Loucy (cell line): ENCODE measurements at regions not wholly inside any gene's neighbourhood (a gene's known extent, or its start where the extent isn't known, plus 50 kb on each side); places are given as distances from the start of the nearest gene placed in this dataset.
A peak's percentile ranks its signal among the peaks of the same experiment; 100 is the strongest.

Source experiments
- H2AFZ ChIP-seq: fragments of 200-600 bp; sonication (generic); 2 replicates; pipeline ENCODE4 v1.6.0; 2016; ENCODE audit warnings: antibody characterized with exemption, mild to moderate bottlenecking, low read length, moderate library complexity
- H3F3A ChIP-seq: fragments of 200-600 bp; 2 replicates; pipeline ENCODE4 v1.6.0; 2016; ENCODE audit warnings: antibody characterized with exemption, low read depth, mild to moderate bottlenecking
- H3K27me3 ChIP-seq: fragments of 200-600 bp; sonication (generic); 2 replicates; pipeline ENCODE4 v1.6.1; 2014; ENCODE audit warnings: low read length, mild to moderate bottlenecking; ENCODE audit not compliant: insufficient read depth, poor library complexity, severe bottlenecking
- H3K36me3 ChIP-seq: fragments of 200-600 bp; sonication (generic); 2 replicates; pipeline ENCODE4 v1.6.1; 2016; ENCODE audit warnings: low read length; ENCODE audit not compliant: insufficient read depth
- H3K4me1 ChIP-seq: fragments of 200-600 bp; sonication (generic); 2 replicates; pipeline ENCODE4 v1.5.1; 2014; ENCODE audit warnings: low read length, mild to moderate bottlenecking; ENCODE audit not compliant: insufficient read depth, poor library complexity, severe bottlenecking
- H3K4me2 ChIP-seq: fragments of 200-600 bp; sonication (generic); 2 replicates; pipeline ENCODE4 v1.6.0; 2014; ENCODE audit warnings: antibody characterized with exemption, low read length, low read depth, mild to moderate bottlenecking; ENCODE audit not compliant: poor library complexity, severe bottlenecking
- H3K4me3 ChIP-seq: fragments of 200-600 bp; sonication (generic); 2 replicates; pipeline ENCODE4 v1.5.1; 2014; ENCODE audit warnings: low read length, mild to moderate bottlenecking, mixed read lengths; ENCODE audit not compliant: poor library complexity, severe bottlenecking
- H3K79me2 ChIP-seq: fragments of 200-600 bp; sonication (generic); 2 replicates; pipeline ENCODE4 v1.6.1; 2014; ENCODE audit warnings: low read length; ENCODE audit not compliant: insufficient read depth
- H3K9ac ChIP-seq: fragments of 200-600 bp; sonication (generic); 2 replicates; pipeline ENCODE4 v1.6.0; 2014; ENCODE audit warnings: mild to moderate bottlenecking, low read depth, low read length, moderate library complexity; ENCODE audit not compliant: poor library complexity, severe bottlenecking
- H3K9me2 ChIP-seq: fragments of 200-600 bp; sonication (generic); replicated peaks from 2 replicates; pipeline ENCODE4 v1.6.1; 2016; ENCODE audit warnings: low read depth, low read length, mixed read lengths
- H3K9me3 ChIP-seq: fragments of 200-600 bp; sonication (generic); 2 replicates; pipeline ENCODE4 v1.6.1; 2014; ENCODE audit warnings: mild to moderate bottlenecking, antibody characterized with exemption, low read length, low read depth; ENCODE audit not compliant: insufficient read depth
- H4K20me1 ChIP-seq: fragments of 200-600 bp; sonication (generic); 2 replicates; pipeline ENCODE4 v1.6.0; 2014; ENCODE audit warnings: antibody characterized with exemption, low read length, mild to moderate bottlenecking; ENCODE audit not compliant: insufficient read depth, poor library complexity, severe bottlenecking
- EZH2phosphoT487 ChIP-seq: fragments of 200-600 bp; IDR thresholded peaks from 2 replicates; pipeline ENCODE4 v1.6.1; 2018; ENCODE audit warnings: antibody characterized with exemption, mild to moderate bottlenecking, moderate library complexity, borderline replicate concordance
- TF ChIP-seq, protein P1 (sequence below): fragments of 200-600 bp; sonication (generic); conservative IDR thresholded peaks from 2 replicates; pipeline ENCODE4 v1.5.1; 2014; ENCODE audit warnings: mild to moderate bottlenecking, antibody characterized with exemption, low read length

DNA sequence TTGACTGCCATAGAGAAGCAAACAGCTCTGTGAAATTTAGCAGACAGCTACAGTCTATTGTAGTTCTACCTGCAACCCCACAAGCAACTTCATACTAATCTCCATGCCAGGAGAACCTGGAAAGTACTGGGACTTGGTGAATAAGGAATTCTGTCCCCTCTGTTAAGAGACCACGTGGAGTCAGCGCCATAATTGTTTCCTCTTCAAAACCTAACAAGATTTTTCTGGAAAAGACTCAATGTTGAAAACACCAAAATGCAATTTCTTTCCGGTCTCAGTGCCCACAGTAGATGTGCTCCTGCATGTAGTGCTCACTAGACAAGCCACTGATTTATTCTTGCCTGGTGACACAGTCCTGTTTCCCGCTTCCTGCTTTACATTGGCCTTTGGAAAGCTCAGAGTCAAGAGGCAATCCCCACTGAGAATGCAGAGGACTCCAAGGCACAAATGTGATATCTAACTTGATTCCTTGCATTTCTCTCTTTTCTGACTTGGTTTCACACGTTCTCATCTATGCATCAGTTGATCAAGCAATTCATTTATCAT lies 268.3 kb downstream of the HIVEP2 start:
- Histone ChIP-seq H3K4me2 (no peak overlapping the region), H3K4me3 (no peak overlapping the region), H3K79me2 (no peaks in the 10 kb centered on the region), H4K20me1 (no peaks in the 10 kb centered on the region), H3K9me3 (no peaks in the 10 kb centered on the region), H3K9ac (no peak overlapping the region), H3K36me3 (no peaks in the 10 kb centered on the region), H2AFZ (no peak overlapping the region), H3K4me1 (peaks cover 5% of the 10 kb centered on the region), H3K9me2 (no peaks in the 10 kb centered on the region), H3F3A (no peaks in the 10 kb centered on the region), H3K27me3 (no peaks in the 10 kb centered on the region)
- TF ChIP-seq EZH2phosphoT487: no peak
- TF ChIP-seq, protein P1, sequence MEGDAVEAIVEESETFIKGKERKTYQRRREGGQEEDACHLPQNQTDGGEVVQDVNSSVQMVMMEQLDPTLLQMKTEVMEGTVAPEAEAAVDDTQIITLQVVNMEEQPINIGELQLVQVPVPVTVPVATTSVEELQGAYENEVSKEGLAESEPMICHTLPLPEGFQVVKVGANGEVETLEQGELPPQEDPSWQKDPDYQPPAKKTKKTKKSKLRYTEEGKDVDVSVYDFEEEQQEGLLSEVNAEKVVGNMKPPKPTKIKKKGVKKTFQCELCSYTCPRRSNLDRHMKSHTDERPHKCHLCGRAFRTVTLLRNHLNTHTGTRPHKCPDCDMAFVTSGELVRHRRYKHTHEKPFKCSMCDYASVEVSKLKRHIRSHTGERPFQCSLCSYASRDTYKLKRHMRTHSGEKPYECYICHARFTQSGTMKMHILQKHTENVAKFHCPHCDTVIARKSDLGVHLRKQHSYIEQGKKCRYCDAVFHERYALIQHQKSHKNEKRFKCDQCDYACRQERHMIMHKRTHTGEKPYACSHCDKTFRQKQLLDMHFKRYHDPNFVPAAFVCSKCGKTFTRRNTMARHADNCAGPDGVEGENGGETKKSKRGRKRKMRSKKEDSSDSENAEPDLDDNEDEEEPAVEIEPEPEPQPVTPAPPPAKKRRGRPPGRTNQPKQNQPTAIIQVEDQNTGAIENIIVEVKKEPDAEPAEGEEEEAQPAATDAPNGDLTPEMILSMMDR: no peak

DNA sequence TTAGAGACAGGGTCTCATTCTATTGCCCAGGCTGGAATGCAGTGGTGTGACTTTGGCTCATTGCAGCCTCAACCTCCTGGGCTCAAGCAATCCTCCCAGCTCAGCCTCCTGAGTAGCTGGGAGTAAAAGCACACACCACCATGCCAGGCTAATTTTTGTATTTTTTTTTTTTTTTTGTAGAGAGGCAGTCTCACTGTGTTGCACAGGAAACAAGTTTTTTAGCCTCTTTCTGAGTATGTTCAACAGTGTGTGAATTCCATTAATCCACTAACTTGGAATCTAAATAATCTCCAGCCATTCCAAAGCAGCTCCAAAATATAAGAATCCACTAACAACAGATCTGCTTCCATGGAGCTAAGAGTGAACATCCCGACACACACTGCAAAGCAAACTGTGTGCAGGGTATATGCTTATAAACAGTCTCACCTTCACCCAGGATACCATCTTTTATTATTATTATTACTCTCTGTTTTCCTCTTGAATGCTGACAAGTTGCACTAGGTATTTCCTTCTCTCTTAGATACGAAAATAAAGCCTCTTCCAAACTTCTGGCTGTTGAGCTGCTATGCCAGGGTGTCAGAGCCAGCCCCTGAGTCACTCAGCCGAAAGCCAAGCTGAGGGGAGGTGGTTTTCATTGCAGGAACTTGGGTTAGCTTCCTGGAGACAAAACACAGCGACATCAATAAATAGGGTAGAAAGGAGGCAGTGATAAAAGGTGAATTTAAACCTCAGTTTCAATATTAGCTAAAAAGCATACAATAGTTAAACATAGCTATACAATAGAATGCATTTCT lies 264.9 kb downstream of the HIVEP2 start:
- Histone ChIP-seq H4K20me1 (no peaks in the 10 kb centered on the region), H2AFZ (peak overlapping the region; percentile 57), H3K36me3 (no peaks in the 10 kb centered on the region), H3F3A (no peaks in the 10 kb centered on the region), H3K9me3 (no peaks in the 10 kb centered on the region), H3K4me3 (no peak overlapping the region), H3K4me1 (peaks cover 5% of the 10 kb centered on the region), H3K79me2 (no peaks in the 10 kb centered on the region), H3K27me3 (no peaks in the 10 kb centered on the region), H3K4me2 (peak overlapping the region; percentile 18), H3K9me2 (no peaks in the 10 kb centered on the region), H3K9ac (no peak overlapping the region)
- TF ChIP-seq, protein P1: no peak
- TF ChIP-seq EZH2phosphoT487: no peak

DNA sequence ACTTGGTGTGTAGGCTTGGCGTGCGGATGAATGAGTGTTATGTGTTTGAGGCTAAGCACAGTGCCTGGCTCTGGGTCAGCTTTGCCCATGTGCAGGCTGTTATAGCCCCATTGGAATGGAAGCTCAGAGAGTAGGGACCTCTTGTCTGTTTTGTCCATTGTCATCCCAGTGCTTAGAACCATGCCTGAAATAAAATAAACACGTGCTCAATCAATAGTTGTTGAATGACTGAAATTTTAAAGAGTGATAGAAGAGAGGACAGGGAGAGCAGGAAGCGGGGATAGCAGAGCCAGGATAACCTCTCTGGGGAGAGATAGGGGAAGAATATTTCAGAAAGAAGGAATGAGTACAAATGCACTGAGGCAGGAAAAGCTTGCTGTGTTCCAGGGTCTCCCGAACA lies 263.9 kb downstream of the HIVEP2 start:
- Histone ChIP-seq H3F3A (no peaks in the 10 kb centered on the region), H3K4me3 (no peak overlapping the region), H3K9me2 (no peaks in the 10 kb centered on the region), H3K4me1 (peaks cover 5% of the 10 kb centered on the region), H3K27me3 (no peaks in the 10 kb centered on the region), H3K9me3 (no peaks in the 10 kb centered on the region), H3K4me2 (no peak overlapping the region), H4K20me1 (no peaks in the 10 kb centered on the region), H3K79me2 (no peaks in the 10 kb centered on the region), H2AFZ (no peak overlapping the region), H3K36me3 (no peaks in the 10 kb centered on the region), H3K9ac (no peak overlapping the region)
- TF ChIP-seq, protein P1: no peak
- TF ChIP-seq EZH2phosphoT487: no peak
